ENCODE measurements at regions not wholly inside any gene's neighbourhood (a gene's known extent, or its start where the extent isn't known, plus 50 kb on each side); places are given as distances from the start of the nearest gene placed in this dataset.

DNA sequence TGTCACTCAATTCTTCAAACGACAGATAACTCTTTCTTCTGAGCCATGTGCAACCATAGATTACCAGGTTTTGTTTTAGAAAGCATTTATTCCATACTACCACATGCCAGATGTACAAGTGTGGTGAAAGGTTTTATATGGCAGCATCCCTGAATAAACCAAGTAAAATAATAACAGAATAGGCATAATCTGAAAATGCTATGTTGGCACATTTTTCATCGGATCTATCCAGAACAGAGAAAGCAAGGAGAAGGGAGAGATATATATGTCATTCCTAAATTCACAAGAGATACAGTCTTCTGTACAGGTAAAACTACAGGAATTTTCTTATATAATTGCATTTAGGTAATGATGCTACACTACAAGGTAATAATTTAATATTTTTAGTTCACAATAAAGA is 547.8 kb downstream of the NLGN4Y start:
- H3K4me1 ChIP-seq (ENCODE audit: insufficient read depth, low read length): no peaks in the 10 kb centered on the region
- H4K20me1 ChIP-seq (ENCODE audit: insufficient read depth, low read length): no peaks in the 10 kb centered on the region
- ChIA-PET POLR2A (no interaction called here), CTCF (ENCODE audit: low intra/inter-chr PET ratio, low total read pairs) (no interaction called here)
- FAIRE-seq (no peak), ATAC-seq (no peak), DNase-seq (ENCODE audit: low spot score) (no peak)
- 44% methylated on average over 2 of the region's 2 CpGs for WGBS (ENCODE audit: low lambda C conversion rate)
- no peaks in the 10 kb centered on the region for H3K36me3 ChIP-seq (replicated peaks in 1 of 2; ENCODE audit: control insufficient read depth in 1 of 2, insufficient read depth in 2 of 2, low read length in 2 of 2)
- H3K27me3 ChIP-seq (ENCODE audit: control insufficient read depth in 1 of 2, insufficient read depth in 2 of 2, low read length in 2 of 2): no peaks in the 10 kb centered on the region
- H2AFZ ChIP-seq (ENCODE audit: low read length): no peak overlapping the region
- in situ Hi-C loops (cut with HindIII; ENCODE audit: extremely low pct_ligation_motif_present, low pct_unique_long_range_greater_than_20kb): no loop called here
- H3K4me2 ChIP-seq (ENCODE audit: low read depth, low read length): no peak overlapping the region
- no peak overlapping the region for H3K4me3 ChIP-seq (replicated peaks in 1 of 3; ENCODE audit: insufficient read depth in 1 of 3, low read depth in 2 of 3, low read length in 3 of 3)
- no peak overlapping the region for H3K27ac ChIP-seq (ENCODE audit: extremely low read length, insufficient read depth, low read length)
- no TSS peak for BruUV-seq (replicated peaks)
- no peaks in the 10 kb centered on the region for H3K9me3 ChIP-seq (ENCODE audit: low read length)
- intact Hi-C loops (cut with micrococcal nuclease; ENCODE audit: unreplicated experiment): no loop called here
- TF ChIP-seq MED8 (CRISPR knock-in tag; IDR thresholded peaks at IDR 0.05; ENCODE audit: insufficient replicate concordance) (no peak), MAFK (conservative IDR thresholded peaks at IDR 0.05 in 1 of 2, IDR thresholded peaks at IDR 0.05 in 1 of 2; ENCODE audit: low read length in 2 of 2) (peak in 1 of 2 experiments; percentile 59; a peak in 2 of 4 replicates), MAFF (IDR thresholded peaks at IDR 0.05; ENCODE audit: low read depth, low read length) (peak; percentile 59), MATR3 (CRISPR knock-in tag; IDR thresholded peaks at IDR 0.05) (no peak), POLR2AphosphoS5 (IDR thresholded peaks at IDR 0.05; ENCODE audit: low read depth, low read length) (no peak), GFI1 (CRISPR knock-in tag; IDR thresholded peaks at IDR 0.05; ENCODE audit: borderline replicate concordance) (no peak)
- TF ChIP-seq, protein P1, sequence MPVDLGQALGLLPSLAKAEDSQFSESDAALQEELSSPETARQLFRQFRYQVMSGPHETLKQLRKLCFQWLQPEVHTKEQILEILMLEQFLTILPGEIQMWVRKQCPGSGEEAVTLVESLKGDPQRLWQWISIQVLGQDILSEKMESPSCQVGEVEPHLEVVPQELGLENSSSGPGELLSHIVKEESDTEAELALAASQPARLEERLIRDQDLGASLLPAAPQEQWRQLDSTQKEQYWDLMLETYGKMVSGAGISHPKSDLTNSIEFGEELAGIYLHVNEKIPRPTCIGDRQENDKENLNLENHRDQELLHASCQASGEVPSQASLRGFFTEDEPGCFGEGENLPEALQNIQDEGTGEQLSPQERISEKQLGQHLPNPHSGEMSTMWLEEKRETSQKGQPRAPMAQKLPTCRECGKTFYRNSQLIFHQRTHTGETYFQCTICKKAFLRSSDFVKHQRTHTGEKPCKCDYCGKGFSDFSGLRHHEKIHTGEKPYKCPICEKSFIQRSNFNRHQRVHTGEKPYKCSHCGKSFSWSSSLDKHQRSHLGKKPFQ (CRISPR knock-in tag; IDR thresholded peaks at IDR 0.05; ENCODE audit: insufficient replicate concordance): no peak
- no peak overlapping the region for H3K9ac ChIP-seq (ENCODE audit: insufficient read depth, low read depth, low read length)
- H3K79me2 ChIP-seq (ENCODE audit: insufficient read depth, low read length): no peaks in the 10 kb centered on the region

DNA sequence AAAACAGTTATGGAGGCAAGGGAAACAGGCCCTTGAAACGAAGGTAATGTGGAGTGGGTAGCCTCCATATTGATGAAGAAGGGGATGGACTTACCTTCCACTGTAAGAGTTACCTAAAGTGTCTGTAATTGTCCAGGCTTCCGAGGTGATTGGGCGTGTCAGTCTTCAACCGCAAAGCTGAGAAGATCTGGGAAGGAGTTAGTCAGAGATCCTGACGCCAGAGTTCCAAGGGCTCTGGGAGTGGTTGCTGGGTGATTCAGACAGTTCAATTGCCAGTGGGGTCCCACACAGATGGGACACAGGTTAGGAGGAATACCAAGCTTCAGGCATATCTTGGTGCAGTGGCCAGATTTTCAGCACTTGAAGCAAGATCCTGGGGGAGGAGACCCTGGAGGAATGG is 577.0 kb downstream of the NLGN4Y start:
- H3K27me3 ChIP-seq (ENCODE audit: control insufficient read depth in 1 of 2, insufficient read depth in 2 of 2, low read length in 2 of 2): no peaks in the 10 kb centered on the region
- no peaks in the 10 kb centered on the region for H4K20me1 ChIP-seq (ENCODE audit: insufficient read depth, low read length)
- in situ Hi-C loops (cut with HindIII; ENCODE audit: extremely low pct_ligation_motif_present, low pct_unique_long_range_greater_than_20kb) (no loop called here), intact Hi-C loops (cut with micrococcal nuclease; ENCODE audit: unreplicated experiment) (no loop called here)
- DNase-seq (ENCODE audit: low spot score) (no peak), FAIRE-seq (no peak), ATAC-seq (no peak)
- BruUV-seq (replicated peaks): no TSS peak
- H3K4me2 ChIP-seq (ENCODE audit: low read depth, low read length): no peak overlapping the region
- POLR2A ChIA-PET: no interaction called here
- H3K36me3 ChIP-seq (replicated peaks in 1 of 2; ENCODE audit: control insufficient read depth in 1 of 2, insufficient read depth in 2 of 2, low read length in 2 of 2): no peaks in the 10 kb centered on the region
- CTCF ChIA-PET (ENCODE audit: low intra/inter-chr PET ratio, low total read pairs): no interaction called here
- no peak overlapping the region for H3K27ac ChIP-seq (ENCODE audit: extremely low read length, insufficient read depth, low read length)
- H3K9ac ChIP-seq (ENCODE audit: insufficient read depth, low read depth, low read length): no peak overlapping the region
- no peak overlapping the region for H2AFZ ChIP-seq (ENCODE audit: low read length)
- no peaks in the 10 kb centered on the region for H3K4me1 ChIP-seq (ENCODE audit: insufficient read depth, low read length)
- H3K9me3 ChIP-seq (ENCODE audit: low read length): no peaks in the 10 kb centered on the region
- 0% methylated on average over 4 of the region's 5 CpGs for WGBS (ENCODE audit: low lambda C conversion rate)
- no peak overlapping the region for H3K4me3 ChIP-seq (replicated peaks in 1 of 3; ENCODE audit: insufficient read depth in 1 of 3, low read depth in 2 of 3, low read length in 3 of 3)
- TF ChIP-seq SIX4 (CRISPR knock-in tag; IDR thresholded peaks at IDR 0.05) (no peak), IRF2 (CRISPR knock-in tag; IDR thresholded peaks at IDR 0.05) (no peak), ZNF557 (CRISPR knock-in tag; IDR thresholded peaks at IDR 0.05) (no peak), NFE2 (CRISPR knock-in tag; IDR thresholded peaks at IDR 0.05) (no peak)
- H3K79me2 ChIP-seq (ENCODE audit: insufficient read depth, low read length): no peaks in the 10 kb centered on the region

Data from HepG2 (cell line).